ENCODE measurements at regions not wholly inside any gene's neighbourhood (a gene's known extent, or its start where the extent isn't known, plus 50 kb on each side); places are given as distances from the start of the nearest gene placed in this dataset.

GRCh38 chr9:121597698-121598166 is 53.7 kb upstream of the DAB2IP start:
- TF ChIP-seq CTCF (IDR thresholded peaks at IDR 0.05; ENCODE audit: extremely low read depth, missing control alignments): no peak
- DNase-seq (ENCODE audit: low spot score): no peak

- TF ChIP-seq CTCF (IDR thresholded peaks at IDR 0.05; ENCODE audit: extremely low read depth, missing control alignments): no peak
- DNase-seq (ENCODE audit: low spot score): peak; percentile 39
Measured at GRCh38 chr9:121598167-121598964, 53.1 kb upstream of the DAB2IP start.

GRCh38 chr9:121598965-121599871 is 52.2 kb upstream of the DAB2IP start:
- no peak for TF ChIP-seq CTCF (IDR thresholded peaks at IDR 0.05; ENCODE audit: extremely low read depth, missing control alignments)
- peak; percentile 49 for DNase-seq (ENCODE audit: low spot score)

- peak; percentile 33 for DNase-seq (ENCODE audit: low spot score)
Measured at GRCh38 chr9:121599872-121600585, 51.4 kb upstream of the DAB2IP start.

GRCh38 chr9:121601194-121601593 is 50.2 kb upstream of the DAB2IP start:
- no peak for TF ChIP-seq CTCF (IDR thresholded peaks at IDR 0.05; ENCODE audit: extremely low read depth, missing control alignments)
- DNase-seq (ENCODE audit: low spot score): no peak

More at GRCh38 chr9:121599872-121600585, 51.4 kb upstream of the DAB2IP start:
- TF ChIP-seq CTCF (IDR thresholded peaks at IDR 0.05; ENCODE audit: extremely low read depth, missing control alignments): no peak
